ENCODE measurements at regions not wholly inside any gene's neighbourhood (a gene's known extent, or its start where the extent isn't known, plus 50 kb on each side); places are given as distances from the start of the nearest gene placed in this dataset.

- TF ChIP-seq, protein P1, sequence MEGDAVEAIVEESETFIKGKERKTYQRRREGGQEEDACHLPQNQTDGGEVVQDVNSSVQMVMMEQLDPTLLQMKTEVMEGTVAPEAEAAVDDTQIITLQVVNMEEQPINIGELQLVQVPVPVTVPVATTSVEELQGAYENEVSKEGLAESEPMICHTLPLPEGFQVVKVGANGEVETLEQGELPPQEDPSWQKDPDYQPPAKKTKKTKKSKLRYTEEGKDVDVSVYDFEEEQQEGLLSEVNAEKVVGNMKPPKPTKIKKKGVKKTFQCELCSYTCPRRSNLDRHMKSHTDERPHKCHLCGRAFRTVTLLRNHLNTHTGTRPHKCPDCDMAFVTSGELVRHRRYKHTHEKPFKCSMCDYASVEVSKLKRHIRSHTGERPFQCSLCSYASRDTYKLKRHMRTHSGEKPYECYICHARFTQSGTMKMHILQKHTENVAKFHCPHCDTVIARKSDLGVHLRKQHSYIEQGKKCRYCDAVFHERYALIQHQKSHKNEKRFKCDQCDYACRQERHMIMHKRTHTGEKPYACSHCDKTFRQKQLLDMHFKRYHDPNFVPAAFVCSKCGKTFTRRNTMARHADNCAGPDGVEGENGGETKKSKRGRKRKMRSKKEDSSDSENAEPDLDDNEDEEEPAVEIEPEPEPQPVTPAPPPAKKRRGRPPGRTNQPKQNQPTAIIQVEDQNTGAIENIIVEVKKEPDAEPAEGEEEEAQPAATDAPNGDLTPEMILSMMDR (IDR thresholded peaks at IDR 0.05): no peak
- TF ChIP-seq USF2 (IDR thresholded peaks at IDR 0.05; ENCODE audit: borderline replicate concordance, low read depth, low read length) (no peak), POLR2AphosphoS5 (IDR thresholded peaks at IDR 0.05; ENCODE audit: low read depth, low read length) (no peak), MAX (IDR thresholded peaks at IDR 0.05; ENCODE audit: low read depth) (no peak), EP300 (IDR thresholded peaks at IDR 0.05; ENCODE audit: borderline replicate concordance in 1 of 2, low read depth in 1 of 2, low read length in 1 of 2) (no peak)
Measured at GRCh38 chr7:42550706-42551470, 313.9 kb upstream of the GLI3 start.

Measured in SK-N-SH (cell line).